Gastrocnemius medialis (tissue), 4 donors: ENCODE measurements at regions not wholly inside any gene's neighbourhood (a gene's known extent, or its start where the extent isn't known, plus 50 kb on each side); places are given as distances from the start of the nearest gene placed in this dataset.

ENCODE experiments used
- ATAC-seq, 2 donors: fragments of 150-250 bp; one replicate each; pipeline ENCODE4 v1.9.1; 2016
- DNase-seq, 2 donors: peaks; one replicate each; pipeline ENCODE4 v3.0.0-alpha.2; 2019
- H3K27ac ChIP-seq, 4 donors: fragments of 200-600 bp; sonication (generic); 1 replicate in 1 of 4; 2 replicates in 3 of 4; pipeline ENCODE4 v1.5.1; 2016 to 2018; ENCODE audit warnings: mild to moderate bottlenecking in 2 of 4, moderate library complexity in 1 of 4
- H3K27me3 ChIP-seq, 3 donors: fragments of 200-600 bp; sonication (generic) in 2 of 3; 1 replicate in 1 of 3; 2 replicates in 2 of 3; pipeline versions ENCODE4 v1.5.1 to v1.6.0; 2016 to 2019; ENCODE audit warnings: mild to moderate bottlenecking in 1 of 3, moderate library complexity in 1 of 3
- H3K36me3 ChIP-seq, 2 donors: fragments of 200-600 bp; sonication (generic) in 1 of 2; one replicate each; pipeline ENCODE4 v1.5.1; 2017 to 2018
- H3K4me1 ChIP-seq, 2 donors: fragments of 200-600 bp; sonication (generic) in 1 of 2; one replicate each; pipeline ENCODE4 v1.5.1; 2016 to 2017; ENCODE audit warnings: mild to moderate bottlenecking in 2 of 2
- H3K4me3 ChIP-seq, 4 donors: fragments of 200-600 bp; sonication (generic) in 3 of 4; 1 replicate in 1 of 4; 2 replicates in 3 of 4; pipeline ENCODE4 v1.5.1; 2016 to 2019; ENCODE audit warnings: mild to moderate bottlenecking in 2 of 4
- H3K9me3 ChIP-seq, 3 donors: fragments of 200-600 bp; sonication (generic) in 2 of 3; 1 replicate in 1 of 3; 2 replicates in 2 of 3; pipeline ENCODE4 v1.5.1; 2016 to 2019
- POLR2A ChIP-seq, 2 donors: fragments of 450-650 bp; IDR thresholded peaks; one replicate each; pipeline ENCODE4 v1.6.1; 2017; ENCODE audit warnings: antibody characterized with exemption in 2 of 2, mild to moderate bottlenecking in 2 of 2, moderate library complexity in 2 of 2
- in situ Hi-C, 4 donors: fragments of 200-750 bp; cut with MboI; loops; one replicate each; pipeline versions ENCODE4 v1.15.0 to v1.8.0; 2017; ENCODE audit warnings: low sequenced_read_pairs in 4 of 4
- intact Hi-C: fragments of 100-400 bp; cut with DNase I; formaldehyde crosslinking; loops from one replicate; pipeline ENCODE4 v1.15.1; 2023; ENCODE audit warnings: low total_unique reads
- TF ChIP-seq, protein P1 (sequence below), 5 experiments: fragments of 450-650 bp in 3 of 5; fragments of 200-600 bp in 2 of 5; sonication (generic) in 2 of 5; IDR thresholded peaks in 4 of 5; conservative IDR thresholded peaks in 1 of 5; 1 replicate in 4 of 5; 2 replicates in 1 of 5; pipeline ENCODE4 v1.5.1; 2016 to 2019; ENCODE audit warnings: antibody characterized with exemption in 5 of 5, mild to moderate bottlenecking in 3 of 5, moderate library complexity in 3 of 5

DNA sequence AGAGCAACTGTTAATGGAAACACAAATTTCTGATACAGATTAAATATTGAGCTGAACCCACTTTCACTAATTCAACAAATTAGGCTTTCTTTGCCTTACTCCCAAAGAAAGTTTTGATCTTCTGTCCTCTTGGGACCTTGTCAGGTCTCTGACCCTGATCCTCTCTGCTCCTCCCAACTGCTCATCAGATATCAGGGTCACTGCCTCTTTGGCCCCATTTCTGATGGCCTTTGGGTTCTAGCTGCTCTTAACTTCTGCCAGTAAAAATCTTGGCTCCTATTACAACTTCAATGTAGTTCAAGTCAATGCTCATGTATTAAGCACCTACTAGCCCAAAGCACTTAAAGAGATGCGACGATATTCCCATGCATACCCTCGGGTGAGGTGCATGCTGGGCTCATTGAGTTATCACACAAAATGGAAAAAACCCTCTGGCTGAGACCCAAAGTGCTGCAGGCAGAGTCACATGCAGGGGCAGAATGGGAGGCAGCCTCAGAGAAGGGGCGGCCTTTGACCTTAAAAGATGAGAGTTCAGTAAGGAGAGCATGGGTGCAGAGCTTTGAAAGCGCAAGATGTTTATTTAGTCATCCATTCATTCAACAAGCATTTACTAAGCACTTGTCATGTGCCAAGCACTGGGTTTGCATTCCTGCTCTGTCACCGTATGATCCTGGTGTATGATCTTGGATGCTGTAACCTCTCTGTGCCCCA is 183.4 kb downstream of the USP12 start:
- ATAC-seq: no peak
- intact Hi-C loops: loop anchor here (5.0 to 10.0 kb wide), 2 partner anchors 284 to 997 kb away; partner anchors contain the start of genes RASL11A and URAD
- no peak overlapping the region for H3K27ac ChIP-seq

DNA sequence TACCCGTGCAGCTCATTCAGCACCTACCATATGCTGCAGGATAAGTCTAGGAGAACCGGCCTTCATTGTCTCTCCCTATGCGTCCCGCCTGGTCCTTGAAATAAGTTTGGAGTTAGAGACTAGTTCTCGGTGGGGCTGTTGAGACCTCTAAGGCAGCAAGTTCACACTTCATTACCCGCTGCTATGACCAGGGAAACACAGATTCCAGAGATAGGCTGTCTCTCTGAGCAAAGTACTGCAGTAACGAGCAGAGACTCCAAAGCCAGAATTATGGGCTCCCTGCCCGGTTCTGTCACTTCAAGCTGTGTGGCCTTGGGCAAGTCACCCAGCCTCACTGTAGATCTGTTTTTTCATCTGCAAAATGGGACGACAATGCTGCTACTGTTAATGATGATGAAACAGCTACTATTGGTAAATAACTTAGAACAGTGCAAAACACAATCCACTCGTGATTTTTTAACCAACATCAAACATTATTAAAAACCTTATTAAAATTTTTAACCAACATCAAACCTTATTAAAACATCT is 184.1 kb downstream of the USP12 start:
- in situ Hi-C loops (loop anchor here (5.0 to 25.0 kb wide), 9 partner anchors 200 to 1000 kb away; partner anchors contain the start of gene URAD (in 3 of the 4)), intact Hi-C loops (loop anchor here (5.0 to 10.0 kb wide), 2 partner anchors 285 to 997 kb away; partner anchors contain the start of genes RASL11A and URAD)
- peaks cover 0 to 4% (median 0%) of the 10 kb centered on the region in 3 donors for H3K27me3 ChIP-seq
- H3K9me3 ChIP-seq: no peaks in the 10 kb centered on the region
- TF ChIP-seq POLR2A (IDR thresholded peaks at IDR 0.05): no peak
- TF ChIP-seq, protein P1, sequence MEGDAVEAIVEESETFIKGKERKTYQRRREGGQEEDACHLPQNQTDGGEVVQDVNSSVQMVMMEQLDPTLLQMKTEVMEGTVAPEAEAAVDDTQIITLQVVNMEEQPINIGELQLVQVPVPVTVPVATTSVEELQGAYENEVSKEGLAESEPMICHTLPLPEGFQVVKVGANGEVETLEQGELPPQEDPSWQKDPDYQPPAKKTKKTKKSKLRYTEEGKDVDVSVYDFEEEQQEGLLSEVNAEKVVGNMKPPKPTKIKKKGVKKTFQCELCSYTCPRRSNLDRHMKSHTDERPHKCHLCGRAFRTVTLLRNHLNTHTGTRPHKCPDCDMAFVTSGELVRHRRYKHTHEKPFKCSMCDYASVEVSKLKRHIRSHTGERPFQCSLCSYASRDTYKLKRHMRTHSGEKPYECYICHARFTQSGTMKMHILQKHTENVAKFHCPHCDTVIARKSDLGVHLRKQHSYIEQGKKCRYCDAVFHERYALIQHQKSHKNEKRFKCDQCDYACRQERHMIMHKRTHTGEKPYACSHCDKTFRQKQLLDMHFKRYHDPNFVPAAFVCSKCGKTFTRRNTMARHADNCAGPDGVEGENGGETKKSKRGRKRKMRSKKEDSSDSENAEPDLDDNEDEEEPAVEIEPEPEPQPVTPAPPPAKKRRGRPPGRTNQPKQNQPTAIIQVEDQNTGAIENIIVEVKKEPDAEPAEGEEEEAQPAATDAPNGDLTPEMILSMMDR (IDR thresholded peaks at IDR 0.05 in 4 of 5, conservative IDR thresholded peaks at IDR 0.05 in 1 of 5): no peak
- no peak overlapping the region for H3K4me3 ChIP-seq
- H3K27ac ChIP-seq: no peak overlapping the region
- ATAC-seq (no peak), DNase-seq (no peak)
- H3K36me3 ChIP-seq: no peaks in the 10 kb centered on the region
- H3K4me1 ChIP-seq: no peaks in the 10 kb centered on the region

More for the DNA sequence above, 183.4 kb downstream of the USP12 start:
- no peaks in the 10 kb centered on the region for H3K36me3 ChIP-seq
- H3K4me1 ChIP-seq: no peaks in the 10 kb centered on the region
- peaks cover 0 to 4% (median 0%) of the 10 kb centered on the region in 3 donors for H3K27me3 ChIP-seq
- no peak for DNase-seq
- in situ Hi-C loops: loop anchor here (5.0 to 25.0 kb wide), 9 partner anchors 199 to 999 kb away; partner anchors contain the start of gene URAD (in 3 of the 4)
- H3K9me3 ChIP-seq: no peaks in the 10 kb centered on the region
- H3K4me3 ChIP-seq: no peak overlapping the region
- no peak for TF ChIP-seq POLR2A (IDR thresholded peaks at IDR 0.05)
- TF ChIP-seq, protein P1 (IDR thresholded peaks at IDR 0.05 in 4 of 5, conservative IDR thresholded peaks at IDR 0.05 in 1 of 5): no peak

DNA sequence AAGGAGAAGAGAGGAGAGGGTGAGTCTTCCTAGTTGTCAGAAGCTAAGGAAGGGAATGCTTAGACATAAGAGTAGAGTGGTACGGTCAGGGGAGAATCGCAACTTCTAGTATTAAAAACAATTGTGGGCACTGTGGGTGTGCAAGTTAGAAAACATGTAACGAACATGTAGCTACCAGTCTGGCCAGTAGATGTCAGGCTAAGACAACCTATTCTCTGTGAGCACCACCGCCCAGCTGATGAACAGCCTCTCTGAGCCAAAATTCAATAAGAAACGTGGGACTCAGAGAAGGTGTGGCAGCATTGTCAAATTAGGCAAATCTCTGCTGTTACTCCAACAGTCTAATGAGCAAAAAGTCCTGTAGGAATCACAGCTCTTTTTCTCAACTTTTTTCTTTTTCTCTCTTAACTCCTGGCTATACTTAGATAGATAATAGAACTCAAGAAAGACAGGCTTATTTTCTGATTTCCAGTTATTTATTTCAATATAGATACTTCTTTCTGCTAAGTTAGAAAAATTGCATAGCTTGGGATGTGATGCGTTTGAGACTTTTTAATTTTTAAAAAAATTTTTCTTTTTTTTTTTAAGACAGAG is 186.2 kb downstream of the USP12 start:
- Histone ChIP-seq H3K27ac (no peak overlapping the region), H3K36me3 (no peaks in the 10 kb centered on the region), H3K27me3 (peaks cover 0 to 4% (median 0%) of the 10 kb centered on the region in 3 donors), H3K4me3 (no peak overlapping the region), H3K9me3 (no peaks in the 10 kb centered on the region), H3K4me1 (no peaks in the 10 kb centered on the region)
- in situ Hi-C loops (loop anchor here (5.0 to 25.0 kb wide), 9 partner anchors 202 to 1002 kb away; partner anchors contain the start of gene URAD (in 3 of the 4)), intact Hi-C loops (loop anchor here (1.0 to 10.0 kb wide), 4 partner anchors 219 to 999 kb away; partner anchors contain the start of genes RASL11A and URAD)
- ATAC-seq (peak; percentile 80 to 91), DNase-seq (peak; percentile 36 to 54)
- TF ChIP-seq, protein P1 (IDR thresholded peaks at IDR 0.05 in 4 of 5, conservative IDR thresholded peaks at IDR 0.05 in 1 of 5): peak; percentile 76 to 84 (median 78)
- no peak for TF ChIP-seq POLR2A (IDR thresholded peaks at IDR 0.05)

DNA sequence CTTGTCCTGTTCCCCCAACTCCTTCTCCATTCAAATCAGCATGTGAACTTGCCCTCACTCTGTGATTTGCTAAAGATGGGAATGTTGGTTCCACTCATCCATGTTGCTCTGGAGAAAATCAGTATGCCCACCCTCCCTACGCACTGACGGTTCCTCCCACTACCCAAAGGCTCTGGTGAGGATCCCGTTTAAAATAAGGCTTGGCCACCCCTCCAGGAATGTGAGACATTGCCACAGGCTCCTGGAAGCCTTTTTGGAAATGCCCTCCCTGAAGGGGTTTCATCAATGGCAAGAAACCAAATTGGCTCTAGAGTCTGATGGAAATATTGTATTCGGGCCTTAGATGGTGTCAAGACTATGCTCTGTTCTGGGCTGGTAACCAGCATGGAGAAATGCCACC is 187.3 kb downstream of the USP12 start:
- H3K36me3 ChIP-seq: no peaks in the 10 kb centered on the region
- H3K27ac ChIP-seq: no peak overlapping the region
- no peaks in the 10 kb centered on the region for H3K4me1 ChIP-seq
- in situ Hi-C loops: loop anchor here (10.0 to 25.0 kb wide), 8 partner anchors 203 to 1003 kb away; partner anchors contain the start of gene URAD (in 3 of the 4)
- intact Hi-C loops: loop anchor here (10.0 kb wide), 1 partner anchor 1000 kb away; the partner anchor contains the start of gene URAD
- ATAC-seq (no peak), DNase-seq (no peak)
- H3K9me3 ChIP-seq: no peaks in the 10 kb centered on the region
- H3K4me3 ChIP-seq: no peak overlapping the region
- no peak for TF ChIP-seq POLR2A (IDR thresholded peaks at IDR 0.05)
- TF ChIP-seq, protein P1 (IDR thresholded peaks at IDR 0.05 in 4 of 5, conservative IDR thresholded peaks at IDR 0.05 in 1 of 5): no peak
- peaks cover 0 to 4% (median 0%) of the 10 kb centered on the region in 3 donors for H3K27me3 ChIP-seq
